OCI-M2 (cell line): ENCODE measurements at regions not wholly inside any gene's neighbourhood (a gene's known extent, or its start where the extent isn't known, plus 50 kb on each side); places are given as distances from the start of the nearest gene placed in this dataset.

Experiments used
- DNase-seq: peaks from one replicate; lab custom pipeline; 2025; ENCODE audit not compliant: unreplicated experiment; lab: John Stamatoyannopoulos, UW

- DNase-seq = no peak
Measured at GRCh38 chr6:121499666-121500065, 64.2 kb downstream of the GJA1 start.

- no peak for DNase-seq
Measured at GRCh38 chr6:121503589-121503991, 68.1 kb downstream of the GJA1 start.

- DNase-seq = no peak
Measured at GRCh38 chr6:121504227-121504626, 68.8 kb downstream of the GJA1 start.

GRCh38 chr6:121505284-121505683 lies 69.8 kb downstream of the GJA1 start:
- DNase-seq = no peak

- no peak for DNase-seq
Measured at GRCh38 chr6:121506761-121507754, 71.6 kb downstream of the GJA1 start.

GRCh38 chr6:121510568-121511177 lies 75.2 kb downstream of the GJA1 start:
- no peak for DNase-seq

- DNase-seq = no peak
Measured at GRCh38 chr6:121515630-121516265, 80.3 kb downstream of the GJA1 start.

- no peak for DNase-seq
Measured at GRCh38 chr6:121516331-121516730, 80.9 kb downstream of the GJA1 start.

- DNase-seq = no peak
Measured at GRCh38 chr6:121520337-121521163, 85.1 kb downstream of the GJA1 start.

- no peak for DNase-seq
Measured at GRCh38 chr6:121521164-121521555, 85.7 kb downstream of the GJA1 start.

GRCh38 chr6:121522265-121522664 lies 86.8 kb downstream of the GJA1 start:
- no peak for DNase-seq

GRCh38 chr6:121522771-121523386 lies 87.4 kb downstream of the GJA1 start:
- DNase-seq = no peak

GRCh38 chr6:121523628-121524027 lies 88.2 kb downstream of the GJA1 start:
- DNase-seq = no peak

- DNase-seq = no peak
Measured at GRCh38 chr6:121526282-121526681, 90.8 kb downstream of the GJA1 start.

- no peak for DNase-seq
Measured at GRCh38 chr6:121531658-121532169, 96.3 kb downstream of the GJA1 start.

GRCh38 chr6:121533321-121533841 lies 97.9 kb downstream of the GJA1 start:
- no peak for DNase-seq

GRCh38 chr6:121535777-121536176 lies 100.3 kb downstream of the GJA1 start:
- no peak for DNase-seq

- DNase-seq = no peak
Measured at GRCh38 chr6:121536345-121536744, 100.9 kb downstream of the GJA1 start.

- no peak for DNase-seq
Measured at GRCh38 chr6:121539439-121539838, 104.0 kb downstream of the GJA1 start.

- DNase-seq = no peak
Measured at GRCh38 chr6:121540210-121540609, 104.8 kb downstream of the GJA1 start.
